ENCODE measurements at regions not wholly inside any gene's neighbourhood (a gene's known extent, or its start where the extent isn't known, plus 50 kb on each side); places are given as distances from the start of the nearest gene placed in this dataset.
A peak's percentile ranks its signal among the peaks of the same experiment; 100 is the strongest.

- Histone ChIP-seq H3K36me3 (ENCODE audit: control insufficient read depth in 2 of 2, insufficient read depth in 1 of 2, low read length in 2 of 2) (no peaks in the 10 kb centered on the region), H3K4me1 (ENCODE audit: control insufficient read depth, insufficient read depth, low read length) (peaks cover 7% of the 10 kb centered on the region), H3K27ac (ENCODE audit: extremely low read depth, low read depth, low read length) (no peak overlapping the region), H3K9me3 (ENCODE audit: control insufficient read depth, insufficient read depth, low read depth, low read length) (no peaks in the 10 kb centered on the region), H3K4me3 (ENCODE audit: low read depth, low read length) (no peak overlapping the region)
- no peak for TF ChIP-seq ZNF112 (tag by site-specific recombination; IDR thresholded peaks at IDR 0.05)
- no peak for TF ChIP-seq PRDM10 (tag by site-specific recombination; IDR thresholded peaks at IDR 0.05)
- no peak for TF ChIP-seq ZNF2 (tag by site-specific recombination; IDR thresholded peaks at IDR 0.05)
- no peak for TF ChIP-seq ZNF19 (tag by site-specific recombination; IDR thresholded peaks at IDR 0.05; ENCODE audit: low read depth)
- TF ChIP-seq OSR2 (tag by site-specific recombination; IDR thresholded peaks at IDR 0.05): no peak
- no peak for TF ChIP-seq ZNF747 (tag by site-specific recombination; IDR thresholded peaks at IDR 0.05)
- no peak for TF ChIP-seq ZNF202 (tag by site-specific recombination; IDR thresholded peaks at IDR 0.05; ENCODE audit: borderline replicate concordance)
- no peak for TF ChIP-seq PRDM2 (tag by site-specific recombination; IDR thresholded peaks at IDR 0.05; ENCODE audit: borderline replicate concordance)
- TF ChIP-seq ZFP69B (tag by site-specific recombination; IDR thresholded peaks at IDR 0.05): no peak
- TF ChIP-seq ZNF174 (tag by site-specific recombination; IDR thresholded peaks at IDR 0.05): no peak
- ChIA-PET POLR2A (no interaction called here), CTCF (no interaction called here)
Measured at GRCh38 chr10:4282496-4282895, 497.5 kb upstream of the KLF6 start.

- TF ChIP-seq ZIC2 (tag by site-specific recombination; IDR thresholded peaks at IDR 0.05): no peak
- no peaks in the 10 kb centered on the region for H3K36me3 ChIP-seq (ENCODE audit: control insufficient read depth in 2 of 2, insufficient read depth in 1 of 2, low read length in 2 of 2)
- peaks cover 7% of the 10 kb centered on the region for H3K4me1 ChIP-seq (ENCODE audit: control insufficient read depth, insufficient read depth, low read length)
- H3K27ac ChIP-seq (ENCODE audit: extremely low read depth, low read depth, low read length): no peak overlapping the region
- H3K4me3 ChIP-seq (ENCODE audit: low read depth, low read length): no peak overlapping the region
- POLR2A ChIA-PET: no interaction called here
- CTCF ChIA-PET: no interaction called here
- no peaks in the 10 kb centered on the region for H3K9me3 ChIP-seq (ENCODE audit: control insufficient read depth, insufficient read depth, low read depth, low read length)
Measured at GRCh38 chr10:4281190-4281825, 496.3 kb upstream of the KLF6 start.

- CTCF ChIA-PET: no interaction called here
- POLR2A ChIA-PET: no interaction called here
- TF ChIP-seq ZNF501 (tag by site-specific recombination; IDR thresholded peaks at IDR 0.05) (no peak), ZNF391 (tag by site-specific recombination; IDR thresholded peaks at IDR 0.05; ENCODE audit: borderline replicate concordance, low read depth) (no peak), KLF17 (tag by site-specific recombination; IDR thresholded peaks at IDR 0.05) (no peak), PRDM10 (tag by site-specific recombination; IDR thresholded peaks at IDR 0.05) (0 out of 2 replicates have a peak, but pooled peaks have one; percentile 9)
Measured at GRCh38 chr10:4280461-4281189, 495.6 kb upstream of the KLF6 start.

More at GRCh38 chr10:4280461-4281189, 495.6 kb upstream of the KLF6 start:
- peaks cover 7% of the 10 kb centered on the region for H3K4me1 ChIP-seq (ENCODE audit: control insufficient read depth, insufficient read depth, low read length)
- H3K36me3 ChIP-seq (ENCODE audit: control insufficient read depth in 2 of 2, insufficient read depth in 1 of 2, low read length in 2 of 2): no peaks in the 10 kb centered on the region
- no peak overlapping the region for H3K27ac ChIP-seq (ENCODE audit: extremely low read depth, low read depth, low read length)
- no peaks in the 10 kb centered on the region for H3K9me3 ChIP-seq (ENCODE audit: control insufficient read depth, insufficient read depth, low read depth, low read length)
- no peak overlapping the region for H3K4me3 ChIP-seq (ENCODE audit: low read depth, low read length)
